ENCODE measurements at regions not wholly inside any gene's neighbourhood (a gene's known extent, or its start where the extent isn't known, plus 50 kb on each side); places are given as distances from the start of the nearest gene placed in this dataset.

DNA sequence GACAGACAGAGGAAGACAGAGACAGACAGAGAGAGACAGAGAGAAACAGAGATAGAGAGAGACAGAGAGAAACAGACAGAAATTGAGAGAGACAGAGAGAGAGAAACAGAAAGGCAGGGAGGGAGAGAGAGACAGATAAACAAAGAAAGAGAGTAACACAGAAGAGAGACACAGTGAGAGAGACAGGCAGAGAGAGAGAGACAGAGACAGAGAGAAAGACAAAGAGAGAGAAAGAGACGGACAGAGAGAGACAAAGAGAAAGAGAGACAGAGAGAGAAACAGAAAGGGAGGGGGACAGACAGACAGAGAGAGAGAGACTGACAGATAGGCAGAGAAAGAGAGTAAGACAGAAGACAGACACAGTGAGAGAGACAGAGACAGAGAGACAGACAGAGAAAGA is 108.5 kb upstream of the ANKRD30BL start:
- TF ChIP-seq, protein P1, sequence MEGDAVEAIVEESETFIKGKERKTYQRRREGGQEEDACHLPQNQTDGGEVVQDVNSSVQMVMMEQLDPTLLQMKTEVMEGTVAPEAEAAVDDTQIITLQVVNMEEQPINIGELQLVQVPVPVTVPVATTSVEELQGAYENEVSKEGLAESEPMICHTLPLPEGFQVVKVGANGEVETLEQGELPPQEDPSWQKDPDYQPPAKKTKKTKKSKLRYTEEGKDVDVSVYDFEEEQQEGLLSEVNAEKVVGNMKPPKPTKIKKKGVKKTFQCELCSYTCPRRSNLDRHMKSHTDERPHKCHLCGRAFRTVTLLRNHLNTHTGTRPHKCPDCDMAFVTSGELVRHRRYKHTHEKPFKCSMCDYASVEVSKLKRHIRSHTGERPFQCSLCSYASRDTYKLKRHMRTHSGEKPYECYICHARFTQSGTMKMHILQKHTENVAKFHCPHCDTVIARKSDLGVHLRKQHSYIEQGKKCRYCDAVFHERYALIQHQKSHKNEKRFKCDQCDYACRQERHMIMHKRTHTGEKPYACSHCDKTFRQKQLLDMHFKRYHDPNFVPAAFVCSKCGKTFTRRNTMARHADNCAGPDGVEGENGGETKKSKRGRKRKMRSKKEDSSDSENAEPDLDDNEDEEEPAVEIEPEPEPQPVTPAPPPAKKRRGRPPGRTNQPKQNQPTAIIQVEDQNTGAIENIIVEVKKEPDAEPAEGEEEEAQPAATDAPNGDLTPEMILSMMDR (IDR thresholded peaks at IDR 0.05 in 8 of 11, conservative IDR thresholded peaks at IDR 0.05 in 3 of 11): no peak
- no peak for TF ChIP-seq POLR2A (IDR thresholded peaks at IDR 0.05)

All from spleen (tissue), 7 donors.